NCI-H1694 (cell line): ENCODE measurements at regions not wholly inside any gene's neighbourhood (a gene's known extent, or its start where the extent isn't known, plus 50 kb on each side); places are given as distances from the start of the nearest gene placed in this dataset.
"Not testable (repeated sequence)": the region's sequence is repeated elsewhere in the genome, so short reads cannot be mapped to it uniquely, and the experiment has no call there.

Source experiments
- DNase-seq: peaks from one replicate; lab custom pipeline; 2025; lab: John Stamatoyannopoulos, UW

DNA sequence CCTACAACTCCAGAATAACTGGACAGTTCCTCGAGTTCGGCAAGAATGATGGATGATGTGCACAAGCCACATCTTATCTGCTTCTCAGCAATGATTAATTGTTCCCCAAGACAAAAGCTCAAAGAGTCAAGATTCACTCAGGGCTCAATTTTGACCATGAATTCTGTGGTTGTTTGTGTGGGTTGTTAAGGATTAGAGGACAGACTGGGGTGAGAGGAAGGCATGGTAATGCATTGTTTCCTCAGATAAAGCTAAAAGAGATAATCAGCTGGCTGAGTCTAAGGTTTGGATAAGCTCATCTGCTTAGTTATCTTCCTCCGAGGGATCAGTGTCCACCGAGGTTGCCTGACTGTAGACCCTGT lies 161.0 kb downstream of the CPEB2 start:
- no peak for DNase-seq

DNA sequence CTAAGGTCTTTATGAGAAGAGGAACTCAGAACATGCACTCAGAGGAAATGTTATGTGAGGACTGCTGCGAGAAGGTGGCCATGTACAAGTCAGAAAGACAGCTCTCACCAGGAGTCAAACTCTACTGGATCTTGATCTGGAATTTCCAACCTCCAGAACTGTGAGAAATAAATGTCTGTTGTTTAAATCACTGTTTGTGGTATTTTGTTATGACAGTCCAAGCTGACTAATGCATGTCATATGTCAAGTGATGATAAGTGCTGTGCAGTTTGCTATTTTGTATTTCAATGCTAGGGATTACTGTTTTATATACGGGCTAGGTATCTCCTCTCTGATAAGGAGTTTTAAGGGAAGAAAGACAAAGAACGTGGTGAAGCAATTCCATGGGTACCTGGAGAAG lies 162.3 kb downstream of the CPEB2 start:
- DNase-seq = no peak

DNA sequence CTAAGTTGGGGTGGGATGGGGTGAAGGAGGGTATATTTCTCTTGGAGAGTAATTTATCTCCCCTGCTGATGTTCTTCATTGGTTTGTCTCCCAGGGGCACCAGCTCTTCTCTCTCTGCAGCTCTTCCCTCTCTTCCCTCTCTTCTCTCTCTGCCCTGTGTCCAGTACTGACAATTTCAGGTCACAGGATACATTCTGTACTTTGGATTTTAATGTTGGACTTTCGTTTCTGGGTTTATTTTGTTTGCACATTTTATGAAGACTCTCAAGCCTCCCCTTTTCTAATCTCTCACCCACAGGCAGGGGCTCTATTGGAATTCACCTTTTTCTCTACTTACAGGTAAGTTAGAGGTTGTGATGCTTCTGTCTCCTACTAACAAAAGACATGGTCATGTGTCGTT lies 165.5 kb downstream of the CPEB2 start:
- DNase-seq = no peak

GRCh38 chr4:15168759-15169158 lies 166.5 kb downstream of the CPEB2 start:
- DNase-seq = no peak

DNA sequence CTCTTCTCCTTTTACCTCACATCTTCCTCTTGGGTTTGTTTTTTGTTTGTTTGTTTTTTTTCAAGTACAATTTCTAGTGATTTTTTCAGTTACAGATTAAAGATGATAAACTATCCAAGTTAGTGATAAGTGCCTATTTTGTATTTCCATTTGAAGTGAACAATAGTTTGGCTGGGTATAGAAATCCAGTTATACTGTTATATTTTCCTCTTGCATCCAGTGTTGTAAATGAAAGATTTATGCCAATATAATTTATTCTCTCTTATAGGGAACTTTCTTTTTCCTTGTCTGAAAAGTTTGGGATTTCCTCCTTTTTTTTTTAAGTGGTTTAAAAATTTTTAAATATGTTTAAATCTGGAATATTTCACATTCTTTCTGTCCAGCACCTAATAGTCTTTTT lies 169.4 kb downstream of the CPEB2 start:
- DNase-seq = no peak

DNA sequence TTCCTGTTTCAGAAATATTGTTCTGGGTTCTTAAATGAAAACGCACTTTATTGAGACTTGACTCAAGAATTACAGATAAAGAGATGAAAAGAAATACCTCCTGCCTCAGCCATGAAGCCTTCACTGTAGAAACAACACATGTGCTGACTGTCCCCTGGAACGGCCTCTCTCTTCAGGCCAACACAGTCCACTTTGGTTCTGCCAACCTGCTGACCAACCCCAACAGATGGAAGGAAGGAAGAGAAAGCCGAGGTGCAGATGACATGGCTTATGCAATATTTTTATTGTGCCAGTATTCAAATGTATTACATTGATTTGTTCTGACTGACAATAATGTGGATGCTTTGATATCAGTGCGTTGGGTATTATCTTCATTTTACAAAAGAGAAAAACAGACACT lies 171.0 kb downstream of the CPEB2 start:
- no peak for DNase-seq

DNA sequence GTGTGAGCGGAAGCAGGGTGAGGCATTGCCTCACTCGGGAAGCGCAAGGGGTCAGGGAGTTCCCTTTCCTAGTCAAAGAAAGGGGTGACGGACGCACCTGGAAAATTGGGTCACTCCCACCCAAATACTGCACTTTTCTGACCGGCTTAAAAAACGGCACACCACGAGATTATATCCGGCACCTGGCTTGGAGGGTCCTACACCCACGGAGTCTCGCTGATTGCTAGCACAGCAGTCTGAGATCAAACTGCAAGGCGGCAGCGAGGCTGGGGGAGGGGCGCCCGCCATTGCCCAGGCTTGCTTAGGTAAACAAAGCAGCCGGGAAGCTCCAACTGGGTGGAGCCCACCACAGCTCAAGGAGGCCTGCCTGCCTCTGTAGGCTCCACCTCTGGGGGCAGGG lies 171.9 kb downstream of the CPEB2 start:
- not testable (repeated sequence) for DNase-seq

DNA sequence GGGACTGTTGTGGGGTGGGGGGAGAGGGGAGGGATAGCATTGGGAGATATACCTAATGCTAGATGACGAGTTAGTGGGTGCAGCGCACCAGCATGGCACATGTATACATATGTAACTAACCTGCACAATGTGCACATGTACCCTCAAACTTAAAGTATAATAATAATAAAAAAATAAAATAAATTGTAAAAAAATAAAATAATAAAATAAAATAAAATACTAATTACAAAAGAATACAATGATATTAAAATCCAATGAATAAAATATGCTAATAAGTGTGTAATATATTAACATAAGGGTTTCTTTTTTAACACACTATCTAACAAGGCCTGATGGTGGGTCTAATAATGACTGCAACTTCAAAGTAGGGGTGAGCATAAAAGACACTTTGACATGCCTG lies 177.6 kb downstream of the CPEB2 start:
- not testable (repeated sequence) for DNase-seq

GRCh38 chr4:15182600-15183220 lies 180.4 kb downstream of the CPEB2 start:
- DNase-seq = no peak

DNA sequence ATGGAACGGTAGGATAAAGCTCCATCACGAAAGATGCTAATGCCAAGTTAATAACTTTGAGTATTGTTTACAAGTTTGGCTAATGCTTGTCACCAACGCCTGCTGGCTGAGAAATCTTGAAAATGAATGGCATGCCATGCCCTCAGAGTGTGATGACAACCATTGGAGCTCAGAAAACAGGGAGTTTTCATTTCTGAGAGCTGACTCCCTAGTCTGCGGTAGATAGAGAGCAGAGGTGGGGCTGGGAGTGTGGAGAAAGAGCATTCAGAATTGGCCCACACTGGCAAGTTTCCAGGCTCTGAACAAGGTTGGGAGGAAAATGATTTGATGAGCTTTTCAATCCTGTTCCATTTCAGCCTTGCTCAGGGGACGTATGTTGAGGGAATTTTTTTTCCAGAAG lies 183.9 kb downstream of the CPEB2 start:
- DNase-seq = no peak

DNA sequence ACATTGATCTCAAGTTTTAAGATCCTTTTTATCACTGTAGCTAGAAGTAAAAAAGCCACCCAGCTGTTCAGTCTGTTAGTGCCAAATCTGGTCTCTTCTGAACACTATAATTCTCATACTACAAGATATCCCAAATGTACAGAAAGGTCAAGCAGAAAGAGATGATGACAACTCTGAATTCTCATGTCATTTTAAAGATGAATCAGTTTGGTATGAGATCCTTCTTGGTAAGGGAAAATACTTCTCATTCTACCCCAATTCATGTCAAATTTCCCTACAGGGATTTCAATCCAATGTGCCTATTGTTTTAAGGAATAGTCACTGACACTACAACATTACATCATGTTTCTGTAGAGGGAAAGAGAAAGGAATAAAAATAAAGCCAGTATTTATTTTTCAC lies 184.5 kb downstream of the CPEB2 start:
- no peak for DNase-seq

GRCh38 chr4:15188605-15189539 lies 186.6 kb downstream of the CPEB2 start:
- no peak for DNase-seq

- no peak for DNase-seq
Observed at GRCh38 chr4:15194520-15194919, 192.2 kb downstream of the CPEB2 start.

GRCh38 chr4:15197005-15197404 lies 194.7 kb downstream of the CPEB2 start:
- no peak for DNase-seq

- no peak for DNase-seq
Observed at GRCh38 chr4:15198070-15198727, 195.9 kb downstream of the CPEB2 start.

GRCh38 chr4:15201782-15202181 lies 199.5 kb downstream of the CPEB2 start:
- no peak for DNase-seq

DNA sequence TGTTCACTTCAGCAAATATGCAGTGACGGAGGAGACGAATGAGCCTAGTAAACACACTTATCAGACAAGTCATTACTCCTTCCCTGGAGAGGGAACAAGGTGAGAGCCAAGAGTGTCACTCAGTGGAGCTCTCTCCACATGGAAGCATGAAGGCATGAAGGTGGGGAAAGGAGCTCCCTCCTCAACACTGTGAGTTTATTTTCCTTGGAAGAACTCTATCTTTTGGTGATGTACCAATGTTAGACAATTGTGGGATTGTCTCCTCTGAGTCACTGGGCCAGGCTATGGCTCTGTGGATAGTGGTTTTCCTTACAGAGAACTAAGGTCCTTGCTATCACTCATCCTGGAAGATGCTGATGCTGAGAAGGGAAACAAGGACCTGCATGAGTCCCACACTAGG lies 200.2 kb downstream of the CPEB2 start:
- no peak for DNase-seq

GRCh38 chr4:15206526-15206925 lies 204.2 kb downstream of the CPEB2 start:
- DNase-seq = not testable (repeated sequence)

GRCh38 chr4:15213302-15213970 lies 211.2 kb downstream of the CPEB2 start:
- DNase-seq = no peak

DNA sequence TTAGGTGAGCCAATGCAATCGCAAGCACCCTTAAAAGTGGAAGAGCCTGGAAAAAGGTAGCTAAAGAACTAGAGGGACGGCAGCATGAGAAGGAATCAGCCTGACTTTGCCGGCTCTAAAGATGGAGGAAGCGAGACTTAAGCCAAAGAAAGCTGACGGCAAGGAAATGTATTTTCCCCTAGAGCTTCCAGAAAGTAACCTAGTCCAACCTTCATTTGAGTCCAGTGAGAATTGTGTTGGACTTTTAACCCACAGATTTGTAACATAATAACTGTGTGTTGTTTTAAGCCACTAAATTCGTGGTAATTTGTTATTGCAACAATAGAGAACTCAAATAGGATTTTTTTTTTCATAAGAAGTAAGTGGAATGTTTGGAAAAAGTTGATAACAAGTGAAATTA lies 212.7 kb upstream of the C1QTNF7 start:
- DNase-seq = no peak

DNA sequence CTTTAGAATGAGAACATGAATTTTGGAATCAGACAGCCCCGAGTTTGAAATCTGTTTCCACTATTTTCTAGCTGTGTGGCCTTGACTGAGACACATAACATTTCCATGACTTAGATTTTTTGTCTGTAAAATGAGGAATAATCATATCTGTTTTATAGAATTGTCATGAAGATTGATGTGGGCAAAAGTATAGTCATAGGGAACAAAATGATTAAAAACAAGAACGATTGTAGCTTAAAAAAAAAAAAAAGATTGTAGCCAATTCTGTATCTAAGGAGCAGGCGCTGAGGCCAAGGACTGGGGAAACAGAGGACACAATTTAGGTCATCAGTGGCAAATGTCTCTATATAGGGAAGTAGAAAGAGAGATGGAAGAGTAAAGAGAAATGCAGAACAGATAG lies 201.6 kb upstream of the C1QTNF7 start:
- no peak for DNase-seq

DNA sequence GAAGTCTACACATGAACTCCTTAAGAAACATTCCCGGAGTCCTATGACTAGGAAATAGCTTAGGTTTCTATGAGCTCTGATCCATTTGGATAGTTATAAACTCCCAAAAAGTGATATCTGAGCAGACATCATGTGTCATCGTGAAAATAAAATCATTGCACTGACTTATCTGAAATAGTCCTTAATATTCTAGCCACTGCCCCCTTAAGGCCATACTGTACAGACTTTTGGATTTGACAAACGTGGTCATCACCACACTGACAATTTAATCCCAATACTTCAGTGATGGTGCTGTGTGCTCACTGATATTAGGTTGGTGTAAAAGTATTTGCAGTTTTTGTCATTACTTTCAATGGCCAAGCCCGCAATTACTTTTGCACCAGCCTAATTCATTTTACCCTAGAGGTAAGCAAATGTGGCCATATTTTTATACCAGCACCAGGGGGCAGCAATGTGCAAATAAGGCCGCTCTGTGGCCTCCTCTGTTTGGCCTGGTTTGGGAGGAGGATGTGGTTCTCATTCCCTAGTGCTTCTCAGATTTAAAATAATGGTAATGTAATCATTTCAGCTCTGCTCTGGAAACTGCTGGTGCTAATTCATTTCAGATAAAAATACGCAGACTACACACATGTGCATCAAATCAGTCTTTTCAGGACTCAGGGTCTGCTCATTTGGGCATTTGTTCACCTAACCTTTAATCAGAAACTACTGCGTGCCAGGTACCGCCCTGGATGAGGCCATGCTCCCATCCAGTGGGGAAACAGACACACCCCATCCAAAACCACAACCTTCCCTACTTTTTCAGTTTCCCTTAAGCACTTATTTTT lies 196.4 kb upstream of the C1QTNF7 start:
- peak; percentile 43 for DNase-seq
